Testis (tissue), 2 donors: ENCODE measurements at regions not wholly inside any gene's neighbourhood (a gene's known extent, or its start where the extent isn't known, plus 50 kb on each side); places are given as distances from the start of the nearest gene placed in this dataset.

Experiments
- POLR2A ChIP-seq: fragments of 450-650 bp; IDR thresholded peaks from one replicate; pipeline ENCODE4 v1.6.1; 2017; ENCODE audit warnings: antibody characterized with exemption, mild to moderate bottlenecking, moderate library complexity
- TF ChIP-seq, protein P1 (sequence below), 3 experiments: fragments of 450-650 bp in 2 of 3; fragments of 200-600 bp in 1 of 3; sonication (generic) in 1 of 3; IDR thresholded peaks; one replicate each; pipeline ENCODE4 v1.5.1; 2016 to 2019; ENCODE audit warnings: antibody characterized with exemption in 3 of 3, mild to moderate bottlenecking in 2 of 3, moderate library complexity in 1 of 3

DNA sequence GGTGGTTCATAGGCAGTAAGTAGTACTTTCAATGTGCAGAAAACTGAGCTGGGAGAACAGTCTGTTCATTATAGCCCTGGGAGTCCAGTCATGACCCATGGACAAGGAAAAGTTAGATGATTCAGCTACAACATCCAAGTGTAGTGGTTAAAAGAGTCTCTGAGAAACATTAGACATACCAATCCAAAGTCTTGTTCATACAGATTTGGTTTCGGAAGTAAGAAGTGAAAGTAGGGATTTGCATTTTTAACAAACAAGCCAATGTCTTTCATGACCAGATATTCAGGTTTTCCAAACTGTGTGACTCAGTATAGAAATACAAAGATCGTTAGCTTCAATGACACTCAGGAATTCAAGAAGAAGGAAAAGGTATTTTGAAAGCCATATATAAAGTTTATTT, 345.3 kb downstream of the SLITRK1 start:
- no peak for TF ChIP-seq POLR2A
- TF ChIP-seq, protein P1, sequence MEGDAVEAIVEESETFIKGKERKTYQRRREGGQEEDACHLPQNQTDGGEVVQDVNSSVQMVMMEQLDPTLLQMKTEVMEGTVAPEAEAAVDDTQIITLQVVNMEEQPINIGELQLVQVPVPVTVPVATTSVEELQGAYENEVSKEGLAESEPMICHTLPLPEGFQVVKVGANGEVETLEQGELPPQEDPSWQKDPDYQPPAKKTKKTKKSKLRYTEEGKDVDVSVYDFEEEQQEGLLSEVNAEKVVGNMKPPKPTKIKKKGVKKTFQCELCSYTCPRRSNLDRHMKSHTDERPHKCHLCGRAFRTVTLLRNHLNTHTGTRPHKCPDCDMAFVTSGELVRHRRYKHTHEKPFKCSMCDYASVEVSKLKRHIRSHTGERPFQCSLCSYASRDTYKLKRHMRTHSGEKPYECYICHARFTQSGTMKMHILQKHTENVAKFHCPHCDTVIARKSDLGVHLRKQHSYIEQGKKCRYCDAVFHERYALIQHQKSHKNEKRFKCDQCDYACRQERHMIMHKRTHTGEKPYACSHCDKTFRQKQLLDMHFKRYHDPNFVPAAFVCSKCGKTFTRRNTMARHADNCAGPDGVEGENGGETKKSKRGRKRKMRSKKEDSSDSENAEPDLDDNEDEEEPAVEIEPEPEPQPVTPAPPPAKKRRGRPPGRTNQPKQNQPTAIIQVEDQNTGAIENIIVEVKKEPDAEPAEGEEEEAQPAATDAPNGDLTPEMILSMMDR (IDR thresholded peaks at IDR 0.05): no peak
